Progenitor cell of endocrine pancreas (in vitro differentiated cells): ENCODE measurements at regions not wholly inside any gene's neighbourhood (a gene's known extent, or its start where the extent isn't known, plus 50 kb on each side); places are given as distances from the start of the nearest gene placed in this dataset.
"Not testable (repeated sequence)": the region's sequence is repeated elsewhere in the genome, so short reads cannot be mapped to it uniquely, and the experiment has no call there.

ENCODE experiments used
- DNase-seq: peaks from one replicate; pipeline ENCODE4 v3.0.0; 2021; ENCODE audit warnings: low spot score; ENCODE audit not compliant: unreplicated experiment
- H3K27ac Mint-ChIP-seq: 2 replicates; pipeline ENCODE4 v1.8.0; 2021; ENCODE audit warnings: mild to moderate bottlenecking, moderate library complexity, mixed read lengths
- H3K27me3 Mint-ChIP-seq: 2 replicates; pipeline ENCODE4 v1.8.0; 2021; ENCODE audit warnings: mixed read lengths
- H3K36me3 Mint-ChIP-seq: 2 replicates; pipeline ENCODE4 v1.8.0; 2022; ENCODE audit warnings: mixed read lengths; ENCODE audit not compliant: insufficient read depth
- H3K4me1 Mint-ChIP-seq: 2 replicates; pipeline ENCODE4 v1.8.0; 2021; ENCODE audit warnings: low read depth, mixed read lengths
- H3K4me3 Mint-ChIP-seq: 2 replicates; pipeline ENCODE4 v1.8.0; 2021; ENCODE audit warnings: low read depth, mild to moderate bottlenecking, moderate library complexity, mixed read lengths
- H3K9me3 Mint-ChIP-seq: 2 replicates; pipeline ENCODE4 v1.8.0; 2021; ENCODE audit warnings: low read depth, mixed read lengths
- CTCF ChIP-seq: fragments of 200-600 bp; sonication (generic); IDR thresholded peaks from one replicate; pipeline ENCODE4 v1.5.0; 2021; ENCODE audit warnings: antibody characterized with exemption, mild to moderate bottlenecking; ENCODE audit not compliant: unreplicated experiment

- H3K4me1 Mint-ChIP-seq = no peaks in the 10 kb centered on the region
- no peaks in the 10 kb centered on the region for H3K9me3 Mint-ChIP-seq
- no peaks in the 10 kb centered on the region for H3K27me3 Mint-ChIP-seq
- H3K4me3 Mint-ChIP-seq = no peak overlapping the region
- H3K36me3 Mint-ChIP-seq = no peaks in the 10 kb centered on the region
- peak overlapping the region; percentile 62 for H3K27ac Mint-ChIP-seq
- TF ChIP-seq CTCF = no peak
- DNase-seq = no peak
These were observed 1393.1 kb upstream of the GOT2 start for GRCh38 chr16:60127196-60127595.

GRCh38 chr16:60126115-60126514, 1392.0 kb upstream of the GOT2 start:
- not testable (repeated sequence) for H3K27me3 Mint-ChIP-seq, H3K4me1 Mint-ChIP-seq, H3K4me3 Mint-ChIP-seq, H3K27ac Mint-ChIP-seq, H3K36me3 Mint-ChIP-seq, DNase-seq, H3K9me3 Mint-ChIP-seq

- Mint-ChIP-seq H3K4me3 (no peak overlapping the region), H3K9me3 (no peaks in the 10 kb centered on the region), H3K36me3 (no peaks in the 10 kb centered on the region), H3K27me3 (no peaks in the 10 kb centered on the region), H3K4me1 (no peaks in the 10 kb centered on the region), H3K27ac (no peak overlapping the region)
- no peak for TF ChIP-seq CTCF
- no peak for DNase-seq
These were observed 1389.4 kb upstream of the GOT2 start for GRCh38 chr16:60123392-60124023.

GRCh38 chr16:60120586-60120985, 1386.5 kb upstream of the GOT2 start:
- Mint-ChIP-seq H3K27me3 (no peaks in the 10 kb centered on the region), H3K4me1 (no peaks in the 10 kb centered on the region), H3K9me3 (no peaks in the 10 kb centered on the region), H3K36me3 (no peaks in the 10 kb centered on the region), H3K4me3 (no peak overlapping the region), H3K27ac (no peak overlapping the region)
- no peak for DNase-seq
- no peak for TF ChIP-seq CTCF

GRCh38 chr16:60110531-60110930, 1376.4 kb upstream of the GOT2 start:
- H3K27me3 Mint-ChIP-seq = no peaks in the 10 kb centered on the region
- H3K4me3 Mint-ChIP-seq = no peak overlapping the region
- H3K4me1 Mint-ChIP-seq = no peaks in the 10 kb centered on the region
- TF ChIP-seq CTCF = no peak
- no peaks in the 10 kb centered on the region for H3K36me3 Mint-ChIP-seq
- no peaks in the 10 kb centered on the region for H3K9me3 Mint-ChIP-seq
- DNase-seq = no peak
- H3K27ac Mint-ChIP-seq = no peak overlapping the region

GRCh38 chr16:60107871-60108270, 1373.8 kb upstream of the GOT2 start:
- no peaks in the 10 kb centered on the region for H3K36me3 Mint-ChIP-seq
- no peaks in the 10 kb centered on the region for H3K9me3 Mint-ChIP-seq
- TF ChIP-seq CTCF = no peak
- H3K4me1 Mint-ChIP-seq = no peaks in the 10 kb centered on the region
- no peak overlapping the region for H3K4me3 Mint-ChIP-seq
- no peak overlapping the region for H3K27ac Mint-ChIP-seq
- no peaks in the 10 kb centered on the region for H3K27me3 Mint-ChIP-seq
- no peak for DNase-seq
